GM12878 (cell line): ENCODE measurements at regions not wholly inside any gene's neighbourhood (a gene's known extent, or its start where the extent isn't known, plus 50 kb on each side); places are given as distances from the start of the nearest gene placed in this dataset.

Experiments
- ATAC-seq: fragments of 200-7000 bp; cut with Tn5 transposase; 3 replicates; pipeline ENCODE4 v1.9.1; 2020; ENCODE audit warnings: mild to moderate bottlenecking, moderate library complexity
- BruUV-seq: library from RNA; stranded (reverse); fragments of 400-500 nt; replicated peaks from 2 replicates; lab custom pipeline; 2021; lab: Mats Ljungman, UMichigan
- CTCF ChIA-PET: fragments of 300-600 bp; sonication (Branson Sonifier 250); formaldehyde crosslinking; extraction: SDS; loops from one replicate; lab custom pipeline; 2021; ENCODE audit warnings: inconsistent platforms; lab: Yijun Ruan, JAX
- POLR2A ChIA-PET: fragments of 350-600 bp; formaldehyde crosslinking; extraction: SDS; loops from one replicate; lab custom pipeline; 2021; ENCODE audit warnings: inconsistent platforms; lab: Charles Lee
- RAD21 ChIA-PET: fragments of 300-600 bp; sonication (Branson Sonifier 250); formaldehyde crosslinking; loops from one replicate; lab custom pipeline; 2023; ENCODE audit warnings: antibody characterized with exemption; ENCODE audit not compliant: unreplicated experiment; lab: Charles Lee
- SMC1A ChIA-PET: fragments of 300-600 bp; sonication (Branson Sonifier 250); formaldehyde crosslinking; loops from one replicate; lab custom pipeline; 2023; ENCODE audit not compliant: unreplicated experiment, uncharacterized antibody; lab: Charles Lee
- DNase-seq: peaks from one replicate; pipeline ENCODE4 v3.0.0-alpha.2; 2011; ENCODE audit warnings: low read depth, low spot score
- FAIRE-seq: peaks from 3 replicates; lab custom pipeline; 2011; peaks lifted over from hg19 to GRCh38; lab: Jason Lieb, UNC
- H2AFZ ChIP-seq: 2 replicates; pipeline ENCODE4 v1.6.0; 2011; ENCODE audit warnings: low read depth, low read length, control low read depth; ENCODE audit not compliant: control insufficient read depth
- H3K27ac ChIP-seq: 2 replicates; pipeline ENCODE4 v1.5.1; 2011; ENCODE audit warnings: control low read depth; ENCODE audit not compliant: control insufficient read depth, insufficient read depth
- H3K27me3 ChIP-seq, 2 experiments: replicated peaks in 1 of 2; 2 replicates each; pipeline versions ENCODE4 v1.6.0 to v1.6.1; 2011; ENCODE audit warnings: low read length in 1 of 2; ENCODE audit not compliant: control insufficient read depth in 2 of 2, insufficient read depth in 2 of 2
- H3K36me3 ChIP-seq, 2 experiments: 2 replicates each; pipeline ENCODE4 v1.5.1; 2011; ENCODE audit warnings: low read length in 1 of 2; ENCODE audit not compliant: control insufficient read depth in 2 of 2, insufficient read depth in 2 of 2
- H3K4me1 ChIP-seq: 2 replicates; pipeline ENCODE4 v1.6.1; 2011; ENCODE audit warnings: mild to moderate bottlenecking, low read length, moderate library complexity, mixed read lengths; ENCODE audit not compliant: control insufficient read depth, insufficient read depth
- H3K4me2 ChIP-seq: 2 replicates; pipeline ENCODE4 v1.6.0; 2011; ENCODE audit warnings: control low read depth; ENCODE audit not compliant: control insufficient read depth, insufficient read depth
- H3K4me3 ChIP-seq: fragments of 200-600 bp; sonication (generic); 2 replicates; pipeline ENCODE4 v1.5.1; 2016
- H3K79me2 ChIP-seq: 2 replicates; pipeline ENCODE4 v1.6.0; 2011; ENCODE audit warnings: low read length; ENCODE audit not compliant: control insufficient read depth, insufficient read depth
- H3K9ac ChIP-seq: 2 replicates; pipeline ENCODE4 v1.8.0; 2011; ENCODE audit warnings: low read length, control low read depth, mixed read lengths; ENCODE audit not compliant: control insufficient read depth, insufficient read depth
- H3K9me3 ChIP-seq: replicated peaks from 3 replicates; pipeline ENCODE4 v1.5.1; 2011; ENCODE audit warnings: mild to moderate bottlenecking, low read length; ENCODE audit not compliant: control insufficient read depth, insufficient read depth
- H4K20me1 ChIP-seq: 2 replicates; pipeline ENCODE4 v1.6.0; 2011; ENCODE audit not compliant: control insufficient read depth, insufficient read depth
- FOS ChIP-seq: IDR thresholded peaks from 3 replicates; pipeline ENCODE4 v1.6.1; 2011; ENCODE audit warnings: borderline replicate concordance; ENCODE audit not compliant: insufficient read length; ENCODE audit errors: extremely low read depth
- JUNB ChIP-seq: IDR thresholded peaks from 2 replicates; pipeline ENCODE4 v1.6.1; 2016; ENCODE audit warnings: antibody characterized with exemption, mild to moderate bottlenecking
- KAT2A ChIP-seq: conservative IDR thresholded peaks from 2 replicates; pipeline ENCODE4 v1.6.1; 2011; ENCODE audit warnings: low read depth, low read length; ENCODE audit not compliant: control insufficient read depth
- KDM1A ChIP-seq: fragments of 200-600 bp; sonication (generic); IDR thresholded peaks from 2 replicates; pipeline ENCODE4 v1.6.1; 2016; ENCODE audit warnings: borderline replicate concordance
- POLR2AphosphoS5 ChIP-seq: IDR thresholded peaks from 2 replicates; pipeline ENCODE4 v1.6.1; 2011; ENCODE audit warnings: mild to moderate bottlenecking, low read length, inconsistent platforms
- SMAD5 ChIP-seq: IDR thresholded peaks from 2 replicates; pipeline ENCODE4 v1.6.1; 2016; ENCODE audit warnings: antibody characterized with exemption, low read depth
- SMC3 ChIP-seq: IDR thresholded peaks from 2 replicates; pipeline ENCODE4 v1.6.1; 2011; ENCODE audit warnings: low read length, improper control_type of control experiment, borderline replicate concordance
- ZNF217 ChIP-seq: fragments of 450-650 bp; IDR thresholded peaks from 2 replicates; pipeline ENCODE4 v1.6.1; 2017; ENCODE audit warnings: antibody characterized with exemption, mild to moderate bottlenecking
- WGBS: methylation state at CpG from one replicate; pipeline ENCODE4 v1.1.6; 2016; ENCODE audit warnings: low lambda C conversion rate; ENCODE audit not compliant: insufficient replicate concordance, insufficient coverage; ENCODE audit errors: missing lambda C conversion rate; 5-methylcytosine and 5-hydroxymethylcytosine counted together
- in situ Hi-C: fragments of 300-500 bp; cut with MboI; formaldehyde crosslinking; loops from 9 replicates; pipeline ENCODE4 v1.14.3; 2018; ENCODE audit warnings: mixed read lengths
- intact Hi-C: fragments of 100-400 bp; cut with micrococcal nuclease; formaldehyde crosslinking; loops from one replicate; pipeline ENCODE4 v1.14.2; 2022; ENCODE audit not compliant: unreplicated experiment
- TF ChIP-seq, protein P1 (sequence below): fragments of 450-650 bp; IDR thresholded peaks from 2 replicates; pipeline ENCODE4 v1.6.1; 2017; ENCODE audit warnings: mild to moderate bottlenecking, moderate library complexity

- ATAC-seq (no peak), FAIRE-seq (no peak), DNase-seq (no peak)
- H2AFZ ChIP-seq, result no peak overlapping the region
- ChIA-PET SMC1A (no interaction called here), RAD21 (no interaction called here), POLR2A (no interaction called here), CTCF (no interaction called here)
- peaks cover 15% of the 10 kb centered on the region for H3K4me1 ChIP-seq
- no peak overlapping the region for H3K27ac ChIP-seq
- H3K4me3 ChIP-seq, result no peak overlapping the region
- in situ Hi-C loops, result no loop called here
- 56% methylated on average over 24 of the region's 25 CpGs for WGBS
- no peak overlapping the region for H3K9ac ChIP-seq
- H3K9me3 ChIP-seq, result no peaks in the 10 kb centered on the region; the same call in 2 of the 3 replicates
- no TSS peak for BruUV-seq
- H3K79me2 ChIP-seq, result no peaks in the 10 kb centered on the region
- H3K4me2 ChIP-seq, result no peak overlapping the region
- H4K20me1 ChIP-seq, result no peaks in the 10 kb centered on the region
- no peaks in the 10 kb centered on the region for H3K36me3 ChIP-seq
- TF ChIP-seq POLR2AphosphoS5 (no peak), KDM1A (no peak), JUNB (no peak), SMAD5 (no peak), ZNF217 (no peak), KAT2A (no peak), FOS (no peak), SMC3 (no peak)
- TF ChIP-seq, protein P1, sequence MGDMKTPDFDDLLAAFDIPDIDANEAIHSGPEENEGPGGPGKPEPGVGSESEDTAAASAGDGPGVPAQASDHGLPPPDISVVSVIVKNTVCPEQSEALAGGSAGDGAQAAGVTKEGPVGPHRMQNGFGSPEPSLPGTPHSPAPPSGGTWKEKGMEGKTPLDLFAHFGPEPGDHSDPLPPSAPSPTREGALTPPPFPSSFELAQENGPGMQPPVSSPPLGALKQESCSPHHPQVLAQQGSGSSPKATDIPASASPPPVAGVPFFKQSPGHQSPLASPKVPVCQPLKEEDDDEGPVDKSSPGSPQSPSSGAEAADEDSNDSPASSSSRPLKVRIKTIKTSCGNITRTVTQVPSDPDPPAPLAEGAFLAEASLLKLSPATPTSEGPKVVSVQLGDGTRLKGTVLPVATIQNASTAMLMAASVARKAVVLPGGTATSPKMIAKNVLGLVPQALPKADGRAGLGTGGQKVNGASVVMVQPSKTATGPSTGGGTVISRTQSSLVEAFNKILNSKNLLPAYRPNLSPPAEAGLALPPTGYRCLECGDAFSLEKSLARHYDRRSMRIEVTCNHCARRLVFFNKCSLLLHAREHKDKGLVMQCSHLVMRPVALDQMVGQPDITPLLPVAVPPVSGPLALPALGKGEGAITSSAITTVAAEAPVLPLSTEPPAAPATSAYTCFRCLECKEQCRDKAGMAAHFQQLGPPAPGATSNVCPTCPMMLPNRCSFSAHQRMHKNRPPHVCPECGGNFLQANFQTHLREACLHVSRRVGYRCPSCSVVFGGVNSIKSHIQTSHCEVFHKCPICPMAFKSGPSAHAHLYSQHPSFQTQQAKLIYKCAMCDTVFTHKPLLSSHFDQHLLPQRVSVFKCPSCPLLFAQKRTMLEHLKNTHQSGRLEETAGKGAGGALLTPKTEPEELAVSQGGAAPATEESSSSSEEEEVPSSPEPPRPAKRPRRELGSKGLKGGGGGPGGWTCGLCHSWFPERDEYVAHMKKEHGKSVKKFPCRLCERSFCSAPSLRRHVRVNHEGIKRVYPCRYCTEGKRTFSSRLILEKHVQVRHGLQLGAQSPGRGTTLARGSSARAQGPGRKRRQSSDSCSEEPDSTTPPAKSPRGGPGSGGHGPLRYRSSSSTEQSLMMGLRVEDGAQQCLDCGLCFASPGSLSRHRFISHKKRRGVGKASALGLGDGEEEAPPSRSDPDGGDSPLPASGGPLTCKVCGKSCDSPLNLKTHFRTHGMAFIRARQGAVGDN, result no peak
- intact Hi-C loops, result no loop called here
- H3K27me3 ChIP-seq, result no peaks in the 10 kb centered on the region; a peak in 1 of 4 replicates
Measured at GRCh38 chr7:155998766-155999630, 186.7 kb upstream of the SHH start.
